GM23338 (cell line): ENCODE measurements at regions not wholly inside any gene's neighbourhood (a gene's known extent, or its start where the extent isn't known, plus 50 kb on each side); places are given as distances from the start of the nearest gene placed in this dataset.
A peak's percentile ranks its signal among the peaks of the same experiment; 100 is the strongest.

Source experiments
- ATAC-seq: fragments of 200-7000 bp; cut with Tn5 transposase; 3 replicates; pipeline ENCODE4 v1.9.1; 2020
- DNase-seq: peaks from one replicate; pipeline ENCODE4 v3.0.0-alpha.2; 2015; ENCODE audit warnings: low spot score
- H2AFZ ChIP-seq: fragments of 200-600 bp; sonication (generic); 2 replicates; pipeline ENCODE4 v1.8.0; 2016; ENCODE audit warnings: antibody characterized with exemption, mild to moderate bottlenecking, moderate library complexity
- H3F3A ChIP-seq: fragments of 200-600 bp; sonication (generic); replicated peaks from 2 replicates; pipeline ENCODE4 v1.8.0; 2017; ENCODE audit warnings: antibody characterized with exemption, mixed run types, low read depth
- H3K27ac ChIP-seq: fragments of 200-600 bp; sonication (generic); 2 replicates; pipeline ENCODE4 v1.6.1; 2016; ENCODE audit warnings: low read depth
- H3K27me3 ChIP-seq: fragments of 200-600 bp; sonication (generic); 2 replicates; pipeline ENCODE4 v1.8.0; 2016; ENCODE audit warnings: mild to moderate bottlenecking, mixed run types, moderate library complexity; ENCODE audit not compliant: insufficient read depth
- H3K36me3 ChIP-seq: fragments of 200-600 bp; sonication (generic); 2 replicates; pipeline ENCODE4 v1.8.0; 2016; ENCODE audit warnings: mild to moderate bottlenecking; ENCODE audit not compliant: insufficient read depth
- H3K4me1 ChIP-seq: fragments of 200-600 bp; sonication (generic); 2 replicates; pipeline ENCODE4 v1.8.0; 2016; ENCODE audit warnings: mild to moderate bottlenecking, moderate library complexity; ENCODE audit not compliant: insufficient read depth
- H3K4me2 ChIP-seq: fragments of 200-600 bp; sonication (generic); 2 replicates; pipeline ENCODE4 v1.7.1; 2017; ENCODE audit warnings: mixed run types
- H3K4me3 ChIP-seq: fragments of 200-600 bp; sonication (generic); 2 replicates; pipeline ENCODE4 v1.6.1; 2016; ENCODE audit warnings: mixed run types
- H3K79me2 ChIP-seq: fragments of 200-600 bp; sonication (generic); replicated peaks from 2 replicates; pipeline ENCODE4 v1.8.0; 2017; ENCODE audit warnings: mild to moderate bottlenecking; ENCODE audit not compliant: insufficient read depth
- H3K9me2 ChIP-seq: fragments of 200-600 bp; sonication (generic); 2 replicates; pipeline ENCODE4 v1.8.0; 2017; ENCODE audit not compliant: insufficient read depth
- H4K20me1 ChIP-seq: fragments of 200-600 bp; sonication (generic); replicated peaks from 2 replicates; pipeline ENCODE4 v1.8.0; 2017; ENCODE audit warnings: mild to moderate bottlenecking; ENCODE audit not compliant: insufficient read depth
- H3K27ac Mint-ChIP-seq: 2 replicates; pipeline ENCODE4 v1.8.0; 2020; ENCODE audit warnings: inconsistent platforms, mild to moderate bottlenecking, moderate library complexity, mixed read lengths
- H3K27me3 Mint-ChIP-seq: 3 replicates; pipeline ENCODE4 v1.8.0; 2022; ENCODE audit warnings: low read depth, mild to moderate bottlenecking, moderate library complexity, mixed read lengths, inconsistent platforms; ENCODE audit not compliant: insufficient read depth, poor library complexity
- H3K36me3 Mint-ChIP-seq: 3 replicates; pipeline ENCODE4 v1.8.0; 2021; ENCODE audit warnings: low read depth, mild to moderate bottlenecking, inconsistent platforms, moderate library complexity, mixed read lengths
- H3K4me1 Mint-ChIP-seq: 3 replicates; pipeline ENCODE4 v1.8.0; 2020; ENCODE audit warnings: mild to moderate bottlenecking, inconsistent platforms, mixed read lengths
- H3K4me3 Mint-ChIP-seq: 3 replicates; pipeline ENCODE4 v1.8.0; 2021; ENCODE audit warnings: moderate library complexity, mild to moderate bottlenecking, inconsistent platforms, mixed read lengths
- H3K9me3 Mint-ChIP-seq: 3 replicates; pipeline ENCODE4 v1.8.0; 2020; ENCODE audit warnings: moderate library complexity, mild to moderate bottlenecking, inconsistent platforms, mixed read lengths
- CTCF ChIP-seq, 2 experiments: fragments of 200-600 bp in 1 of 2; sonication (generic) in 1 of 2; conservative IDR thresholded peaks; 2 replicates each; pipeline versions ENCODE4 v1.5.1 to v1.6.1; 2016 to 2017; ENCODE audit warnings: antibody characterized with exemption in 2 of 2, low read depth in 2 of 2, mild to moderate bottlenecking in 2 of 2, moderate library complexity in 1 of 2
- EZH2 ChIP-seq: fragments of 200-600 bp; sonication (generic); IDR thresholded peaks from one replicate; pipeline ENCODE4 v1.8.0; 2017; ENCODE audit warnings: antibody characterized with exemption, mild to moderate bottlenecking, low read depth; ENCODE audit not compliant: unreplicated experiment
- JUNB ChIP-seq: IDR thresholded peaks from one replicate; pipeline ENCODE4 v1.6.1; 2016; ENCODE audit warnings: antibody characterized with exemption; ENCODE audit not compliant: unreplicated experiment
- NANOG ChIP-seq: IDR thresholded peaks from 2 replicates; pipeline ENCODE4 v1.6.1; 2016; ENCODE audit warnings: antibody characterized with exemption, borderline replicate concordance
- REST ChIP-seq: IDR thresholded peaks from one replicate; pipeline ENCODE4 v1.6.1; 2018; ENCODE audit warnings: antibody characterized with exemption; ENCODE audit not compliant: unreplicated experiment
- STAT1 ChIP-seq: IDR thresholded peaks from one replicate; pipeline ENCODE4 v1.6.1; 2016; ENCODE audit warnings: antibody characterized with exemption; ENCODE audit not compliant: unreplicated experiment

DNA sequence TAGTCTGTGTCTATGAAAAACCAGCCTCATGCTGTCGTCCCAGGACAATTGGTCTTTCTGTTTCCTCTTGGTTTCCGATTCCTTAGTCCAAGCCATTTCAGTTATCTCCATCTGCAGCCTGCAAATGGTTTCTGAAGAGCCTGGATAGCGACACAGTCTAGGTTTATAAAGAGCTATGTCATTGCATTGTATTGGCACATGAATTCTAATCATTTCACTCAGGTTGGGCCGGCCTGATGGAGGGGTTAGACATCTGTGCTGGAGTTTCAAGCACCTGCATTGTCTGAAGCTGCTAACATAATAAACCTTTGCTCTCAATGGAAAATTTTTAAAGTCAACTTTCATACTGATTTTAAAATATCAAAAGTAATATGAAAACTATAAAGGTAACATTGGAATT is 232.6 kb upstream of the MAP3K7 start:
- no peak overlapping the region for H3K4me3 ChIP-seq

GRCh38 chr6:90818163-90818562 is 231.3 kb upstream of the MAP3K7 start:
- no peak overlapping the region for H3K27ac ChIP-seq
- no peak overlapping the region for H2AFZ ChIP-seq
- peaks cover 3% of the 10 kb centered on the region; the same call in 1 of the 3 replicates for H3K4me1 Mint-ChIP-seq
- no peaks in the 10 kb centered on the region for H3K9me2 ChIP-seq
- peaks cover 13% of the 10 kb centered on the region; the same call in 1 of the 3 replicates for H3K36me3 Mint-ChIP-seq
- no peak overlapping the region for H3K4me3 ChIP-seq
- no peaks in the 10 kb centered on the region for H3K4me1 ChIP-seq
- no peaks in the 10 kb centered on the region for H3K79me2 ChIP-seq
- H3K27ac Mint-ChIP-seq: no peak overlapping the region
- no peak overlapping the region for H3K4me2 ChIP-seq
- H3K9me3 Mint-ChIP-seq: peaks cover 13% of the 10 kb centered on the region
- TF ChIP-seq REST (no peak), STAT1 (no peak), CTCF (conservative IDR thresholded peaks at IDR 0.05; ENCODE audit: low read depth in 2 of 2) (no peak)
- H3K4me3 Mint-ChIP-seq: no peak overlapping the region
- H4K20me1 ChIP-seq: no peaks in the 10 kb centered on the region
- no peaks in the 10 kb centered on the region for H3K27me3 ChIP-seq
- no peak; the same call in 2 of the 3 replicates for ATAC-seq
- peaks cover 4% of the 10 kb centered on the region for H3K27me3 Mint-ChIP-seq
- no peaks in the 10 kb centered on the region for H3F3A ChIP-seq
- no peaks in the 10 kb centered on the region for H3K36me3 ChIP-seq
- peak; percentile 24 for DNase-seq

More for the DNA sequence above, 232.6 kb upstream of the MAP3K7 start:
- Mint-ChIP-seq H3K27me3 (peaks cover 4% of the 10 kb centered on the region), H3K36me3 (peaks cover 6% of the 10 kb centered on the region; the same call in 1 of the 3 replicates), H3K9me3 (peaks cover 6% of the 10 kb centered on the region; the same call in 1 of the 3 replicates), H3K27ac (no peak overlapping the region), H3K4me3 (no peak overlapping the region), H3K4me1 (0 out of 3 replicates have a peak, but pooled peaks cover 3% of the 10 kb centered on the region)
- Histone ChIP-seq H3K4me2 (no peak overlapping the region), H3K79me2 (no peaks in the 10 kb centered on the region), H3K4me1 (no peaks in the 10 kb centered on the region), H4K20me1 (no peaks in the 10 kb centered on the region), H3K36me3 (no peaks in the 10 kb centered on the region), H3K27me3 (no peaks in the 10 kb centered on the region), H3F3A (no peaks in the 10 kb centered on the region), H3K27ac (no peak overlapping the region), H3K9me2 (no peaks in the 10 kb centered on the region), H2AFZ (peak overlapping the region; percentile 73)
- TF ChIP-seq STAT1: no peak
- no peak for TF ChIP-seq JUNB
- no peak for TF ChIP-seq CTCF (conservative IDR thresholded peaks at IDR 0.05; ENCODE audit: low read depth in 2 of 2)
- TF ChIP-seq EZH2: no peak
- no peak for TF ChIP-seq NANOG
- DNase-seq (no peak), ATAC-seq (no peak)
